ENCODE measurements at regions not wholly inside any gene's neighbourhood (a gene's known extent, or its start where the extent isn't known, plus 50 kb on each side); places are given as distances from the start of the nearest gene placed in this dataset.

DNA sequence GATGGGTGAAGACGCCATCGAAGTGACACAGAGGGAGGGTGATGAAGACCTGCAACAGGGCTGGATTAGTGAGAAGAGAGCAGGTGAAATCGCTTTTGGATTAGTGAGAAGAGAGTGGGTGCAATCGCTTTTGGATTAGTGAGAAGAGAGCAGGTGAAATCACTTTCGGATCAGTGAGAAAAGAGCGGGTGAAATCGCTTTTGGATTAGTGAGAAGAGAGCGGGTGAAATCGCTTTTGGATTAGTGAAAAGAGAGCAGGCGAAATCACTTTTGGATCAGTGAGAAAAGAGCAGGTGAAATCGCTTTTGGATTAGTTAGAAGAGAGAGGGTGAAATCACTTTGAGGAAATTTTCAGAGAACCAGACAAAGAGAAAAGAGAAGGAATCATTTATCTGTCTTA is 67.2 kb upstream of the TRIO start:
- 70 to 75% methylated on average over 11 of the region's 11 CpGs for WGBS, 2 donors
- FAIRE-seq: no peak

GRCh38 chr5:14071433-14071832 is 71.7 kb upstream of the TRIO start:
- TF ChIP-seq, protein P1, sequence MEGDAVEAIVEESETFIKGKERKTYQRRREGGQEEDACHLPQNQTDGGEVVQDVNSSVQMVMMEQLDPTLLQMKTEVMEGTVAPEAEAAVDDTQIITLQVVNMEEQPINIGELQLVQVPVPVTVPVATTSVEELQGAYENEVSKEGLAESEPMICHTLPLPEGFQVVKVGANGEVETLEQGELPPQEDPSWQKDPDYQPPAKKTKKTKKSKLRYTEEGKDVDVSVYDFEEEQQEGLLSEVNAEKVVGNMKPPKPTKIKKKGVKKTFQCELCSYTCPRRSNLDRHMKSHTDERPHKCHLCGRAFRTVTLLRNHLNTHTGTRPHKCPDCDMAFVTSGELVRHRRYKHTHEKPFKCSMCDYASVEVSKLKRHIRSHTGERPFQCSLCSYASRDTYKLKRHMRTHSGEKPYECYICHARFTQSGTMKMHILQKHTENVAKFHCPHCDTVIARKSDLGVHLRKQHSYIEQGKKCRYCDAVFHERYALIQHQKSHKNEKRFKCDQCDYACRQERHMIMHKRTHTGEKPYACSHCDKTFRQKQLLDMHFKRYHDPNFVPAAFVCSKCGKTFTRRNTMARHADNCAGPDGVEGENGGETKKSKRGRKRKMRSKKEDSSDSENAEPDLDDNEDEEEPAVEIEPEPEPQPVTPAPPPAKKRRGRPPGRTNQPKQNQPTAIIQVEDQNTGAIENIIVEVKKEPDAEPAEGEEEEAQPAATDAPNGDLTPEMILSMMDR (IDR thresholded peaks at IDR 0.05): no peak
- intact Hi-C loops (cut with DNase I): no loop called here
- Histone ChIP-seq H3K4me3 (no peak overlapping the region), H3K27ac (no peak overlapping the region), H3K27me3 (no peaks in the 10 kb centered on the region), H3K4me1 (no peaks in the 10 kb centered on the region), H3K36me3 (no peaks in the 10 kb centered on the region), H3K9me3 (no peaks in the 10 kb centered on the region)
- DNase-seq (no peak), FAIRE-seq (no peak), ATAC-seq (no peak)
- WGBS, 2 donors: 65 to 71% methylated on average over 5 of the region's 5 CpGs

More for the DNA sequence above, 67.2 kb upstream of the TRIO start:
- TF ChIP-seq, protein P1 (IDR thresholded peaks at IDR 0.05): no peak
- Histone ChIP-seq H3K4me1 (no peaks in the 10 kb centered on the region), H3K9me3 (no peaks in the 10 kb centered on the region), H3K27ac (no peak overlapping the region), H3K36me3 (no peaks in the 10 kb centered on the region), H3K4me3 (no peak overlapping the region), H3K27me3 (no peaks in the 10 kb centered on the region)
- intact Hi-C loops (cut with DNase I): no loop called here
- no peak for DNase-seq
- ATAC-seq: no peak

- DNase-seq (no peak), FAIRE-seq (no peak), ATAC-seq (no peak)
- Histone ChIP-seq H3K4me3 (no peak overlapping the region), H3K27ac (no peak overlapping the region), H3K27me3 (no peaks in the 10 kb centered on the region), H3K9me3 (no peaks in the 10 kb centered on the region), H3K36me3 (no peaks in the 10 kb centered on the region), H3K4me1 (no peaks in the 10 kb centered on the region)
- WGBS, 2 donors: 35 to 42% methylated on average over 7 of the region's 7 CpGs
- TF ChIP-seq, protein P1 (IDR thresholded peaks at IDR 0.05): no peak
- intact Hi-C loops (cut with DNase I): no loop called here
These were observed 74.1 kb upstream of the TRIO start for GRCh38 chr5:14069021-14069420.

DNA sequence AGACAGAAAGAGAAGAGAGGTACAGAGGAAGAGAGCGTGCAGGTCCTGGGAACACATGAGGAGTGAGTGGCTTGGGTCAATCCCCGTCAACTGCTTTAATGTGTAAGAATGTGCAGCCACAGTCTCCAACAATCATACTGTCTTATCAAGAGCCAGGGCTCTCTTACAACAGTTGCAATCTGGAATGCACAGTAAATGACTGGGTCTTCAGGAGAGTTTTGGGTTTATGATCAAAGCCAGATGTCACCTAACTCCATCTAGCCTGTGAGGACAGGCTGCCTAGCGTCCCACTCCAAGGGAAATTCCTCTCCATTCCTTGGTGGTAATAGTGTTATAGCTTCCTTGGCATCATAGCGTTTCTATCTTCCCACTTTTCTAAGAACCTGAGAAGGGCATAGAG is 75.0 kb upstream of the TRIO start:
- intact Hi-C loops (cut with DNase I): no loop called here
- TF ChIP-seq, protein P1 (IDR thresholded peaks at IDR 0.05): no peak
- DNase-seq (no peak), FAIRE-seq (no peak), ATAC-seq (no peak)
- no peaks in the 10 kb centered on the region for H3K36me3 ChIP-seq
- H3K4me1 ChIP-seq: no peaks in the 10 kb centered on the region
- no peak overlapping the region for H3K27ac ChIP-seq
- no peaks in the 10 kb centered on the region for H3K27me3 ChIP-seq
- 73 to 82% methylated on average over 4 of the region's 4 CpGs for WGBS, 2 donors
- no peak overlapping the region for H3K4me3 ChIP-seq
- H3K9me3 ChIP-seq: no peaks in the 10 kb centered on the region

- DNase-seq (no peak), FAIRE-seq (no peak), ATAC-seq (no peak)
- Histone ChIP-seq H3K4me3 (no peak overlapping the region), H3K27me3 (no peaks in the 10 kb centered on the region), H3K9me3 (no peaks in the 10 kb centered on the region), H3K27ac (no peak overlapping the region), H3K36me3 (no peaks in the 10 kb centered on the region), H3K4me1 (no peaks in the 10 kb centered on the region)
- TF ChIP-seq, protein P1 (IDR thresholded peaks at IDR 0.05): no peak
- intact Hi-C loops (cut with DNase I): no loop called here
These were observed 76.8 kb upstream of the TRIO start for GRCh38 chr5:14066326-14066725.
